Activated naive CD8-positive, alpha-beta T cell treated with anti-CD3 and anti-CD28 coated beads for 36 hours (primary cell): ENCODE measurements at regions not wholly inside any gene's neighbourhood (a gene's known extent, or its start where the extent isn't known, plus 50 kb on each side); places are given as distances from the start of the nearest gene placed in this dataset.
A peak's percentile ranks its signal among the peaks of the same experiment; 100 is the strongest.
"Not testable (repeated sequence)": the region's sequence is repeated elsewhere in the genome, so short reads cannot be mapped to it uniquely, and the experiment has no call there.

Experiments used
- DNase-seq: peaks from one replicate; pipeline ENCODE4 v3.0.0; 2021
- H3K27ac Mint-ChIP-seq: one replicate; pipeline ENCODE4 v1.8.0; 2022; ENCODE audit warnings: mild to moderate bottlenecking, moderate library complexity, mixed read lengths
- H3K27me3 Mint-ChIP-seq: one replicate; pipeline ENCODE4 v1.8.0; 2022; ENCODE audit warnings: mild to moderate bottlenecking, mixed read lengths
- H3K36me3 Mint-ChIP-seq: one replicate; pipeline ENCODE4 v1.8.0; 2021; ENCODE audit warnings: mild to moderate bottlenecking, mixed read lengths
- H3K4me1 Mint-ChIP-seq: one replicate; pipeline ENCODE4 v1.8.0; 2021; ENCODE audit warnings: mixed read lengths
- H3K4me3 Mint-ChIP-seq: one replicate; pipeline ENCODE4 v1.8.0; 2022; ENCODE audit warnings: mild to moderate bottlenecking, moderate library complexity, mixed read lengths
- H3K9me3 Mint-ChIP-seq: one replicate; pipeline ENCODE4 v1.8.0; 2022; ENCODE audit warnings: mixed read lengths

DNA sequence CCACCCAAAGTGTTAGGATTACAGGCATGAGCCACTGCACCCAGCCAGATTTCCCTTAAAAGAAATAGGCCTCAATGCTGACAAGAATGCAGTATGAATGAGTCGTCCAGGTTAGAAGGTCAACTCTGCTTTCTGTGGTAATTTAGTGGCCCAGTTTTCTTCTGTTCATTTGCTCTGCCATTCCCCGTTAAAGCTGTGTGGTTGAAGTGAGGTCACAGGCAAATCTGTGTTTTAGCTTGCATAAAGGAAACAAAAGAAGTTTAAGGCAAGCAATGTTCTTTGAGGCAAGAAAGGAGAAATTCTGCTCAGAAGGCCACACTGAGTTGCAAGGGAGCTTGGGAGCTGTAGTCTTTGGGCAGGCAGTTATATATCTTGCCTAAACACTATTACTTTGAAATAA lies 176.8 kb downstream of the LARP7 start:
- H3K9me3 Mint-ChIP-seq: no peaks in the 10 kb centered on the region
- H3K27ac Mint-ChIP-seq: no peak overlapping the region
- H3K4me1 Mint-ChIP-seq: peaks cover 17% of the 10 kb centered on the region
- H3K4me3 Mint-ChIP-seq: no peak overlapping the region
- H3K27me3 Mint-ChIP-seq: peaks cover 25% of the 10 kb centered on the region
- peak; percentile 21 for DNase-seq
- H3K36me3 Mint-ChIP-seq: no peaks in the 10 kb centered on the region

DNA sequence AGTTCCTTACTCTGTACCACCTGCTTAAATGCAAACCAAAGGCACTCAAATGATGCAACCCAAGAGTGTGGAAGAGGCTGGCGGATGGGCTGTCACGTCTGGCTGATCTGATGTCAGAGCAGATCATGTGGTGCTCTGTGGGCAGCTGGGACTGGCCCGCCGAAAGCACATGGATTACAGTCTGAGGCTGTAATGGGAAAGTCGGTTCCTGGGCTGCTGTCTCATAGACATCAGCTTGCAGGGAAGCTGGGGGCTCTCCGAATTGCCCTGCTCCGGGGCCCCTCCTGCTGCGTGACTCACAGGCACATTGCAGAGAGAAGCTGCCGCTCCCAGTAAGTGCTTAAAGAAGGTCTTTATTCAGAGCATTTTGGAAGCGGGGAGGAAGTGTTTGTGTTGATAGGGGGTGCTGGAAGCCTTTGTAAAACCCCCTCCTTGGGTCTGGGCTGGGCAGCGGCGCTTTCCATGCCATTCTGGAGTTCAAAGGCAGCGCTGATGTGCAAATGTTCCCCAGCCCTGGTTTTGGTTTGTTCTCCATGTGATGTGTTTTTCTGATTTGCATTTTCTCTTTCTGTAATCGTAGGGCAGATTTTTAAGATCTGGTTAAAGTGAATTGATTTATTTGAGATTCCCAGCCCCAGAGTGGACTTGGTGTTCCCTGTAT lies 181.1 kb downstream of the LARP7 start:
- peak overlapping the region; percentile 81 for H3K27ac Mint-ChIP-seq
- H3K27me3 Mint-ChIP-seq: peaks cover 39% of the 10 kb centered on the region
- H3K9me3 Mint-ChIP-seq: no peaks in the 10 kb centered on the region
- peaks cover 22% of the 10 kb centered on the region for H3K4me1 Mint-ChIP-seq
- DNase-seq: peak; percentile 73
- no peaks in the 10 kb centered on the region for H3K36me3 Mint-ChIP-seq
- peak overlapping the region; percentile 85 for H3K4me3 Mint-ChIP-seq

DNA sequence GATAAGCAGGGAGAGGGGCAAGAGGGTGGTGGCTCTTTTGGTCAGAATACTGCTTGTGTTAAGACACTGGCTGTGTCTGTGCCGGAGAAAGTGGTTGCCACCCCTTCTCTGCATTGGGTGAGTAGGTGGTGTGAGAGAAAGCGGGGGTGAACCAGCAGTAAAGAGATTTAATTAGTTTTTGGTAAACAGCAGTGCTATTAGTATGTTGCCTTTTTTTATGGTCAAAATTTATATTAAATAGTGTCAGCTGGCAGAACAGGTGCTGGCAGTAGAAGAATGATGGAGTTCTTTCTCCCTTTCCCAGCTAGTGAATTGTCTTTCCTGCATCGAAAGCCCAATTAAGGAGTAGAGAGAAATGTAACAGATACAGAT lies 181.6 kb downstream of the LARP7 start:
- H3K27me3 Mint-ChIP-seq: peaks cover 39% of the 10 kb centered on the region
- peak overlapping the region; percentile 85 for H3K4me3 Mint-ChIP-seq
- no peaks in the 10 kb centered on the region for H3K36me3 Mint-ChIP-seq
- peaks cover 22% of the 10 kb centered on the region for H3K4me1 Mint-ChIP-seq
- H3K27ac Mint-ChIP-seq: peak overlapping the region; percentile 81
- H3K9me3 Mint-ChIP-seq: no peaks in the 10 kb centered on the region
- no peak for DNase-seq

DNA sequence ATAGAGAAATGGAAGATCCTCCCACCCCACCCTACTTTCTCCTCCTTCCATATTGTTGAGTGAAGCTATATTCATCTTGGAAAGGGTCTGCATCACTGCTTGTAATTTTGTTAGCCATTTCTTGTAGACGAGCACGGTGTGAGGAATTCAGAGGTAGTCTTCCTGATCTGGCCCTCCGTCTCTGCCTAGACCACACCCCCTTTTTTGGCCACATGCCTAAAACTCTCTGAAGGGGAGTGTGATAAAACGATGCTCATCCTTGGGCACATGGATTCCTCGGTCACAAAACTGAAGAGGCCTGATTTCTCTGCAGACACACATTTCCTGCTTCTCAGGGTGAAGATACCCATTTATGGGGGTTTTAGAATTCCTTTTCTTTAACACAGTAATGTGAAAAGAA lies 182.8 kb downstream of the LARP7 start:
- Mint-ChIP-seq H3K4me1 (peaks cover 15% of the 10 kb centered on the region), H3K36me3 (no peaks in the 10 kb centered on the region), H3K4me3 (no peak overlapping the region), H3K27me3 (peaks cover 39% of the 10 kb centered on the region), H3K27ac (no peak overlapping the region), H3K9me3 (no peaks in the 10 kb centered on the region)
- DNase-seq: no peak

DNA sequence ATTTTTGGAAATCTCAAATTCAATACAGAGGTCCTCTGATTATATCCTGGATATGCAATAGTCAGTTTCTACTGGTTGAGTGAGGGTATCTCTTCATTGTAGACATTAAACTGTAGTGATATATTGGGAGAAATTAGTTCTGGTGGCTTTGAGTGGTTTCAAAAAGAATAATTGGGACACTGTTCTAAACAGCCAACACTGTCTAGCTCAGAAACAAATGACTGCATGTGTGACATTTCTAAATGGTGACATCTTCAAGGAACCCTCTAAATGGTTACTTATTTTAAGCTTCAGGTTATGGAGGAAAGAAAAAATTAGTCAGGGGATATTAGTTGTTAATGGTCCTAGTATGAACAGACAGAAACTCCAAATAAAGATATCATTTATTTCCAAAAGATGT lies 186.2 kb downstream of the LARP7 start:
- H3K27ac Mint-ChIP-seq: no peak overlapping the region
- peaks cover 29% of the 10 kb centered on the region for H3K27me3 Mint-ChIP-seq
- DNase-seq: no peak
- peaks cover 9% of the 10 kb centered on the region for H3K4me1 Mint-ChIP-seq
- no peak overlapping the region for H3K4me3 Mint-ChIP-seq
- H3K36me3 Mint-ChIP-seq: no peaks in the 10 kb centered on the region
- H3K9me3 Mint-ChIP-seq: no peaks in the 10 kb centered on the region

DNA sequence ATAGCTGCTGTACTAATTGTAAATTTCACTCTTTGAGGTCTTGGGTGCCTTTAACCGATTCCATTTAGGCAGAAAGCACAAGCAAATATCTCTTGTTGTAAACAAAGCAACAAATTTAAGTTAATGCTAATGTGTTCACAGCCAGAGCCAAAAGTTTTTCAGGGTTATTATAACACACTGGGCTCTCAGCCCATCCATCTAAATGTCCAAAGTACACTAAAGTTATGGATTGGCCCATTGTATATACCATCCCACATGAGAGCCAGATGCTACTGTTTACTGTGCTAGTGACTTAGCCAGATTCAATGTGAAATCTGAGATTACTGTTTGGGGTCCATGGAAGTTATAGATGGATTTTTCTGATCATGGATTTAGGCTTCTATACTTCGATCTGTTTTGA lies 186.7 kb downstream of the LARP7 start:
- Mint-ChIP-seq H3K9me3 (no peaks in the 10 kb centered on the region), H3K36me3 (no peaks in the 10 kb centered on the region), H3K4me1 (peaks cover 5% of the 10 kb centered on the region), H3K4me3 (no peak overlapping the region), H3K27me3 (peaks cover 24% of the 10 kb centered on the region), H3K27ac (no peak overlapping the region)
- no peak for DNase-seq

DNA sequence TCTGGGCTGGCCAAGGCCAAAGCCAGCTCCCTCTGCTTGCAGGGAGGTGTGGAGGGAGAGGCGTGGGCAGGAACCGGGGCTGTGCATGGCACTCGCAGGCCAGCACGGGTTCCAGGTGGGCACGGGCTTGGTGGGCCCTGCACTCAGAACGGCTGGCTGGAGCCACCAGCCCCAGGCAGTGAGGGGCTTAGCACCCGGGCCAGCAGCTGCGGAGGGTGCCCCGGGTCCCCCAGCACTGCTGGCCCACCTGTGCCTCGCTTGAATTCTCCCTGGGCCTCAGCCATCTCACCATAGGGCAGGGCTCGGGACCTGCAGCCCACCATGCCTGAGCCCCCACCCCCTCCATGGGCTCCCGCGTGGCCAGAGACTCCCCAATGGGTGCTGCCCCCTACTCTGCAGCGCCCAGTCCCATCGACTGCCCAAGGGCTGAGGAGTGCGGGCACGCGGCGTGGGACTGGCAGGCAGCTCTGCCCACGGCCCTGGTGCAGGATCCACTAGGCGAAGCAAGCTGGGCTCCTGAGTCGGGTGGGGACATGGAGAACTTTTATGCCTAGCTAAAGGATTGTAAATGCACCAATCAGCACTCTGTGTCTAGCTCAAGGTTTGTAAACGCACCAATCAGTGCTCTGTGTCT lies 193.9 kb downstream of the LARP7 start:
- H3K27ac Mint-ChIP-seq: no peak overlapping the region
- no peak for DNase-seq
- no peaks in the 10 kb centered on the region for H3K4me1 Mint-ChIP-seq
- H3K36me3 Mint-ChIP-seq: no peaks in the 10 kb centered on the region
- no peak overlapping the region for H3K4me3 Mint-ChIP-seq
- peaks cover 5% of the 10 kb centered on the region for H3K27me3 Mint-ChIP-seq
- no peaks in the 10 kb centered on the region for H3K9me3 Mint-ChIP-seq

DNA sequence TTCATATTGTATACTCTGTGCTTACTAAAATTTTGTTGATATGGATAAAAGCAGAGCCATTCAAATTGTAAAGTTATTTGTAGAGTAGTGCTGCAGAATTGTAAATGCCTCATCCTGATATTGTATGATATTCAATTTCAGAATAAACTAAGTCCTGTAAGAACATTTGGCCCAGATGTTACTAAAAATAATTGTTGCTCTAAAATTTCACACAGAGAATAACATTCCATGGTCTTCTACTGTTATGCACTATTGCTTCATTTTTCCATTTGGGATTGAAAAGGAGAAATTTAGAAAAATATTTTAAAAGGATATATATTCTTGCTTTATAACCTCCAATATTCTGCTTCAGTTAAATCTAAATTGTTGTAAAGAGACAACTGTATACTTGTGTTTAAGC lies 195.6 kb downstream of the LARP7 start:
- no peak overlapping the region for H3K4me3 Mint-ChIP-seq
- no peak for DNase-seq
- peaks cover 3% of the 10 kb centered on the region for H3K9me3 Mint-ChIP-seq
- no peaks in the 10 kb centered on the region for H3K4me1 Mint-ChIP-seq
- no peak overlapping the region for H3K27ac Mint-ChIP-seq
- H3K27me3 Mint-ChIP-seq: peaks cover 4% of the 10 kb centered on the region
- no peaks in the 10 kb centered on the region for H3K36me3 Mint-ChIP-seq

DNA sequence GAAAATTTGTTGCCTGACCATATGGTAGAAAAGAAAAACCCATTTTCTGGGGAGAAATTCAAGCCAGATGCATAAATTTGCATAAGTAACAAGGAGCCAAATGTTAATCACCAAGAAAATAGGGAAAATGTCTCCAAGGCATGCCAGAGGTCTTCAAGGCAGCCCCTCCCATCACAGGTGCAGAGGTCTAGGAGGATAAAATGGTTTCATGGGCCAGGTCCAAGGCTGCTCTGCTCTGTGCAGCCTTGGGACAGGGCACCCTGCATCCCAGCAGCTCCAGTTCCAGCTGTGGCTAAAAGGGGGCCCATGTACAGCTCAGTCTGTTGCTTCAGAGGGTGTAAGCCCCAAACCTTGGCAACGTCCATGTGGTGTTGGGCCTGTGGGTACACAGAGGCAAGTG lies 200.0 kb downstream of the LARP7 start:
- no peak for DNase-seq
- Mint-ChIP-seq H3K36me3 (no peaks in the 10 kb centered on the region), H3K27ac (no peak overlapping the region), H3K9me3 (peaks cover 3% of the 10 kb centered on the region), H3K27me3 (peaks cover 18% of the 10 kb centered on the region), H3K4me1 (no peaks in the 10 kb centered on the region), H3K4me3 (no peak overlapping the region)

DNA sequence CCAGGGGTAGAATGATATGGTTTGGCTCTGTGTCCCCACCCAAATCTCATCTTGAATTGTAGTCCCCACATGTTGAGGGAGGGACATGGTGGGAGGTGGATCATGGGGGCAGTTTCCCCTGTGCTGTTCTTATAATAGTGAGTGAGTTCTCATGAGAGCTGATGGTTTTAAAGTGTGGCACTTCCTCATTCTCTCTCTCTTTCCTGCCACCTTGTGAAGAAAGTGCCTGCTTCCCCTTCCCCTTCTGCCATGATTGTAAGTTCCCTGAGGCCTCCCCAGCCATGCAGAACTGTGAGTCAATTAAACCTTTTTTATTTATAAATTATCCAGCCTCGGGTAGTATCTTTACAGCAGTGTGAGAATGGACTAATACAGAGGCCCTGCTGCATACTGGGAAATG lies 201.1 kb downstream of the LARP7 start:
- H3K4me1 Mint-ChIP-seq, DNase-seq, H3K4me3 Mint-ChIP-seq, H3K27ac Mint-ChIP-seq, H3K9me3 Mint-ChIP-seq, H3K36me3 Mint-ChIP-seq: not testable (repeated sequence)
- peaks cover 18% of the 10 kb centered on the region for H3K27me3 Mint-ChIP-seq

DNA sequence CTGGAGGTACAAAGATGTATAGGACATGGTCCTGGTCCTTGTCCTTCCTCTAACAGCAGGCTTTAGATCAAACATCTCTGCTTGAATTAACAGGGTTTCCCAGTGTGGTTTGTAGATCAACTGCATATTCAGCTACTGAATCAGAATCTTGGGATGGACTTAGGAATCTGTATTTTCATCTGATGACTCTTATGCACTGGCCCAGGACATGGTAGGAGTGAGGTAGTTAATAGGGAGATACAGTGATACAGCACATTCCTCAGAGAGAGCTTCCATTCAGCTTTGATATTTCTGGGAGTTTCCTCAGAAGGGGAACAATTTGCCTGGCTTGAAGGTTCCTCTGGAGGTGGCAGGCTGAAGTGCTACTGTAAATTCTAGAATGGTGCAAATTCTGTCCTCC lies 203.1 kb downstream of the LARP7 start:
- peaks cover 3% of the 10 kb centered on the region for H3K9me3 Mint-ChIP-seq
- H3K27me3 Mint-ChIP-seq: peaks cover 18% of the 10 kb centered on the region
- no peak for DNase-seq

DNA sequence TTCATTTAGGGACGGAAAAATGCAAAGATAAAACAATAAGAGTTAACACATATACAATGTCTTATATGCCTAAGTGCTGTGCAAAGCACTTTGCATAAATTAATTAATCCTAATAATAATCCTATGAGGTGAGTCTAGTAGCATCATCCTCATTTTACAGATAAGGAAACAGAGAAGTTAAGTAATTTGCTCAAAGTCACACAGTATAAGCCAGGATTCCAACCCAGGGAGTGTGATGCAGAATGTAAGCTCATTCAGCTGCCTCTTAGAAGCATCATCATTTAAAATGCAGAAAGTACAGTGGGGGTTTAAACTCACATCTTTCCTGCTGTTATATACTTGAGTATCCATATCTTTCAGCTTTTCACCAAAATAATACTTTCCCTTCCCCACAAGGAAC lies 203.7 kb downstream of the LARP7 start:
- H3K27ac Mint-ChIP-seq: no peak overlapping the region
- peaks cover 3% of the 10 kb centered on the region for H3K9me3 Mint-ChIP-seq
- H3K27me3 Mint-ChIP-seq: peaks cover 18% of the 10 kb centered on the region
- no peak for DNase-seq
- H3K4me3 Mint-ChIP-seq: no peak overlapping the region
- no peaks in the 10 kb centered on the region for H3K4me1 Mint-ChIP-seq
- no peaks in the 10 kb centered on the region for H3K36me3 Mint-ChIP-seq

More for the DNA sequence above, 203.1 kb downstream of the LARP7 start:
- H3K4me1 Mint-ChIP-seq: no peaks in the 10 kb centered on the region
- H3K27ac Mint-ChIP-seq: no peak overlapping the region
- H3K36me3 Mint-ChIP-seq: no peaks in the 10 kb centered on the region
- no peak overlapping the region for H3K4me3 Mint-ChIP-seq

DNA sequence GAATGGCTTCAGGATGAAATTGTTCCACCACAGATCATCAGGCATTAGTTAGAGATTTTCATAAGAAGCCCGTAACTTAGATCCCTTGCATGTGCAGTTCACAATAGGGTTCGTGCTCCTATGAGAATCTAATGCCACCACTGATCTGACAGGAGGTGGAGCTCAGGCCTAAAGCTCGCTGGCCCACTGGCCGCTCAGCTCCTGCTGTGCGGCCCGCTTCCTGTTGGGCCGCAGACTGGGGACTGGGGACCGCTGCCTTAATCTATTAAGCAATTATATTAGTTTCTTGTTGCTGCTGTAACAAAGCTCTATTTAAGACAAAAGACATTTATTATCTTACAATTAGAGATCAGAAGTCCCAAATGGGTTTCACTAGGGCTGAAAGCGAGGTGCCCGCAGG lies 205.6 kb downstream of the LARP7 start:
- Mint-ChIP-seq H3K4me1 (no peaks in the 10 kb centered on the region), H3K36me3 (no peaks in the 10 kb centered on the region), H3K4me3 (no peak overlapping the region), H3K27ac (no peak overlapping the region), H3K9me3 (peaks cover 3% of the 10 kb centered on the region), H3K27me3 (peaks cover 18% of the 10 kb centered on the region)
- no peak for DNase-seq

DNA sequence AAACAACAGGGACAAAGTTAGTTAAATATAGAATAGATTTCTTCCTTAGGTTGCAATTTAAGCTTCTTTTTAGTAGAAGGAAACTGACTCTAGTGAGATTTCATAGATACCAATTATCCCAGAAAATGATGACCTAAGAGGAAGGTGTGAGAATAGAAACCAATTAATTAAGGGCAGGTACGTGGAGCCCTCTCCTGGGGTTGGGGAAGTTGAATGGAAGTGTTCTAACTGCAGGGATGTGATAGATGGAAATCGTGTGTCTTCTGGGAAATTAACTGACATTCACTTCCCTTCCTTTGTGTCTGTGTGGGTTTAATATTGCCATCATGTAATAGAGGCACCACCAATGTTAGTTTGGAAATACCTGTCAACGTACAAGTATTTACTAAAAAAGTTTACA lies 204.1 kb upstream of the ANK2 start:
- Mint-ChIP-seq H3K4me3 (no peak overlapping the region), H3K27ac (no peak overlapping the region), H3K4me1 (no peaks in the 10 kb centered on the region), H3K27me3 (peaks cover 9% of the 10 kb centered on the region), H3K9me3 (peaks cover 3% of the 10 kb centered on the region), H3K36me3 (no peaks in the 10 kb centered on the region)
- no peak for DNase-seq

DNA sequence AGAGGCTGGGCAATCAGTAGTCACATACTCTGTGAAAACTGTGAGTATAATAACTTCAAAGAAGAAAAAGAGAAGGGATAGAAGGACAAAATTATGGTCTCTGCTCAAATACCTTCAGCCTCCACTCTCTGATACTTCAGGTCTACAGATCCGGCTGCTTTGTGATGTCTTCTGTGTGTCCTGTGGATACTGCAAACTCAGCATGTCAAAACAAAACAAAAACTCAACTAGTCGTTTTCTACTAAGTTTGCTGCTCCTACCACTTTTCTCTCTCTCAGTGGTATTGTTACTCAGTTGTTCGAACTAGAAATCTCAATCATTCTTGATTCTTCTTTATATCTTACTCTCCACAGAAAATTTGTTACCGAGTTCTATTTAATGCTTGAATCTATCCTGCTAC lies 202.4 kb upstream of the ANK2 start:
- Mint-ChIP-seq H3K27me3 (no peaks in the 10 kb centered on the region), H3K4me1 (no peaks in the 10 kb centered on the region), H3K4me3 (no peak overlapping the region), H3K9me3 (peaks cover 6% of the 10 kb centered on the region), H3K27ac (no peak overlapping the region), H3K36me3 (no peaks in the 10 kb centered on the region)
- DNase-seq: no peak

DNA sequence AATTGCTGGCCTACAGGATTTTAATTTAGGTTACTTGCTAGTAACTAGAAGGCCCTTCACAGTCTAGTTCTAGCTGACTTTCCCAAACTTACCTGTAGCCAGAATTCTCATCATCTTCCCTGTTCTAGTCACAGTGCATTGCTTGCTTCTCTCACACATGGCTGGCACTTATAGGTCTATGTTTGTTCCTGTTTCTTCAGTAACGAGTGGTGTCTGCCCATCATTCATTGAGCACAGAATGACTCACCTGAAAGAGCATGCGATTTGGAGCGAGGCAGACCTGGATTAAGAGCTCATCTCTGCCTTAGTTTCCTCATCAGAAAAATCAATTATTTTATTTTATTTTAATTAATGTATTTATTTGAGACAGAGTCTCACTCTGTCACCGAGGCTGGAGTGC lies 201.7 kb upstream of the ANK2 start:
- no peak for DNase-seq
- Mint-ChIP-seq H3K4me3 (no peak overlapping the region), H3K27me3 (no peaks in the 10 kb centered on the region), H3K4me1 (no peaks in the 10 kb centered on the region), H3K36me3 (no peaks in the 10 kb centered on the region), H3K27ac (no peak overlapping the region), H3K9me3 (peaks cover 6% of the 10 kb centered on the region)
